Heart right ventricle (tissue), 16 donors: ENCODE measurements at regions not wholly inside any gene's neighbourhood (a gene's known extent, or its start where the extent isn't known, plus 50 kb on each side); places are given as distances from the start of the nearest gene placed in this dataset.

Source experiments
- ATAC-seq, 8 donors: fragments of 200-7000 bp; cut with Tn5 transposase; one replicate each; pipeline ENCODE4 v1.9.1; 2020; ENCODE audit warnings: mild to moderate bottlenecking in 8 of 8, moderate library complexity in 8 of 8, moderate number of reproducible peaks in 1 of 8
- DNase-seq, 2 donors: peaks; one replicate each; pipeline ENCODE4 v3.0.0-alpha.2; 2020
- H3K27ac ChIP-seq, 10 donors: fragments of 200-600 bp; sonication (generic) in 2 of 10; one replicate each; pipeline versions ENCODE4 v1.5.0 to v1.8.0; 2020 to 2022; ENCODE audit warnings: mild to moderate bottlenecking in 3 of 10
- H3K27me3 ChIP-seq, 7 donors: fragments of 200-600 bp; one replicate each; pipeline ENCODE4 v1.8.0; 2021 to 2022; ENCODE audit warnings: mild to moderate bottlenecking in 2 of 7
- H3K36me3 ChIP-seq, 9 donors: fragments of 200-600 bp; sonication (generic) in 1 of 9; one replicate each; pipeline versions ENCODE4 v1.5.0 to v1.8.0; 2020 to 2022; ENCODE audit warnings: mild to moderate bottlenecking in 2 of 9
- H3K4me1 ChIP-seq, 9 donors: fragments of 200-600 bp; sonication (generic) in 1 of 9; one replicate each; pipeline versions ENCODE4 v1.5.0 to v1.8.0; 2020 to 2022; ENCODE audit warnings: mild to moderate bottlenecking in 4 of 9
- H3K4me3 ChIP-seq, 10 donors: fragments of 200-600 bp; sonication (generic) in 2 of 10; one replicate each; pipeline versions ENCODE4 v1.5.0 to v1.8.0; 2020 to 2022; ENCODE audit warnings: mild to moderate bottlenecking in 7 of 10, moderate library complexity in 2 of 10
- H3K9me3 ChIP-seq, 11 donors: fragments of 200-600 bp in 10 of 11; sonication (generic) in 2 of 11; one replicate each; pipeline versions ENCODE4 v1.5.0 to v1.8.0; 2013 to 2022; ENCODE audit warnings: mild to moderate bottlenecking in 2 of 11, control low read depth in 1 of 11, moderate library complexity in 1 of 11
- CTCF ChIP-seq, 9 donors: fragments of 200-600 bp; sonication (generic) in 2 of 9; IDR thresholded peaks; one replicate each; pipeline versions ENCODE4 v1.5.0 to v1.8.0; 2021 to 2022; ENCODE audit warnings: antibody characterized with exemption in 9 of 9, mild to moderate bottlenecking in 5 of 9, moderate library complexity in 1 of 9
- WGBS, 2 donors: extraction: QIAGEN DNeasy Blood & Tissue Kit; methylation state at CpG; one replicate each; pipeline ENCODE4 v1.1.7; 2013; ENCODE audit warnings: inconsistent platforms in 1 of 2; 5-methylcytosine and 5-hydroxymethylcytosine counted together
- intact Hi-C, 10 donors: fragments of 100-400 bp; cut with DNase I; formaldehyde crosslinking; loops; one replicate each; pipeline versions ENCODE4 v1.11.1 to v1.14.2; 2022
- donor health status: Arrhythmogenic right ventricular cardiomyopathy.
- donor health status: ischemic (EF 13 %, LVEDD 7.1; RV severe dilation, severe dysfunction).
- donor health status: healthy with polysubstance abuse.
- donor health status: DM: no; HTN: yes; CAD: no.
- donor health status: DM: no; HTN: no; CAD: no.
- donor health status: ischemic (EF 25% LVEDD 6.9; RV normal size, moderate dysfunction).
- donor health status: ischemic (EF 25% LVEDD 5.7; RV mildly dilated, moderate dysfunction).
- donor health status: healthy.
- donor health status: DM: yes; HTN: yes; CAD: no.
- donor health status: Ischemic cardiomyopathy.
- donor health status: ischemic (EF 35%, LVEDD 5.7; RV mildly dilated, moderate dysfunction).
- donor health status: nonischemic (EF 11% LVEDD 7.7; RV severe dilation, severe dysfunction).
- donor health status: DM: yes; HTN: yes; CAD: no.
- donor health status: PGD.
- donor health status: ischemic (EF 29% LVEDD 5.4; RV normal size, mild dysfunction).
- donor health status: nonischemic (EF 23%, LVEDD 6.1; RV moderate dilation, normal function).

DNA sequence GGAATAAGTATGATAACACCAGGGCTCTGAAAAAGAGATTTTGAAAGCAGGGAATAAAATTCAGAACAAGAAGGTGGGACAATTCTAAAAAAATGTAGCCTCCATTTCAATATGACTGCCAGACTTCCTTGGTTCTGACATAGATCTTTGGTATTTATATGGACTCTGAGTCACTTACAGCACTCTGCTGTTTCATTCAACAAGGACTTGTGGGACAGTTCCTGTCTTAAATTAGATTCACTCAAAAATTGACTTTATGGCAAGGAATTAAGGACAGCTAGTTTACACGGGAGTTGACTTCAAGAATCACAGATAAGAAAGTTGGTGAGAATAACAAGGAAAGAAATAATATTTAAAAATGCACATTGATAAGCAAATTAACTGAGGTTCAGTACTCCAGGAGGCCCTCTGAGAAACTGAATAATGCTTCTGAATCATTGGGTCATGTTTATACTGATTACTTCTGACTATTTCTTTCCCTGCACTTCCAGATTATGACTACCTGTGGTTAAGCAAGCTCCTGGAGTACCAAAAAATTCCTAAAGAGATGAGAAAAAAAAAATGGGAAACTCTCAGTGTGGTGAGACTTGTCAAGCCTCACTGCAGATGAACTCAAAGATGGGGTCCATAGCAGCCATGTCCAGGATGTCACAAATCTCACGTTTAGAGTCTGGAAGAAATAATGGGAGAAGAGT lies 828.3 kb upstream of the PIK3C3 start:
- DNase-seq (no peak), ATAC-seq (no peak)
- 64 to 76% methylated on average over 2 of the region's 2 CpGs for whole genome bisulfite sequencing, 2 donors

DNA sequence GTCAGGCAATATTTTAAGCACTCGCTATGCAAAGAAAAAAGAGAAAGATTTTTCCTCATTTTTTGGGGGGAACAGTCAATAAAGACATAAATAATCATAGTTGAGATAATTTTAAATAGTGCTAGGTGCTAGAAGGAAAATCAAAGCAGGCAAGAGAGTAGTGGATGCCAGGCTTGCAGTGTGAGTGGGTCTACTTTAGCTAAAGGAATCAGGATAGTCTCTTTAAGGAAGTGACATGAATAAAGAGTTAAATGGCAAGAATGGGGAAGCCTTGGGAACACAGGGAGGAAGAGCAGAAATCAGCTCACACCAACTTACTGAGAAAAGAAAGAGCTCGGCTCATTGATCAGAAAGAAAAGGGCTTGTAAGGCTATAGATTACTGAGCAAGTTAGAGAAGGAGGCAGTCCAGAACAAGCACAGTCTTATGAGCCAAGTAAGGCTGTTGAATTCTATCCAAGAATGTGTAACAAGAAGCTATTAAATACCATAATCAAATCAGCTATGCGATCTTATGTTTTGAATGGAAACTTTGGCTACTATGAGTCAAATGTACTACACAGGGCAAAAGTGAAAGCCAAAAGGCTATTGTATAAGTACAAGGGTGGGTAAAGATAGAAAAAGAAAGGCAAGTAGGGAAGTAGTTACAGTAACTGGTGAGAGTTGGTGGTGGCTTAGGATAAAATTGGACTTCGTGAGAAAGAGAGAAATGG lies 833.8 kb upstream of the PIK3C3 start:
- no peak overlapping the region for H3K4me3 ChIP-seq
- no peaks in the 10 kb centered on the region for H3K27me3 ChIP-seq
- DNase-seq = no peak
- WGBS, 2 donors = 77 to 80% methylated on average over 4 of the region's 4 CpGs
- H3K4me1 ChIP-seq = no peaks in the 10 kb centered on the region
- no peak for TF ChIP-seq CTCF (IDR thresholded peaks at IDR 0.05)
- intact Hi-C loops = no loop called here
- no peak for ATAC-seq
- H3K36me3 ChIP-seq = no peaks in the 10 kb centered on the region
- H3K9me3 ChIP-seq = peaks cover 0 to 2% (median 0%) of the 10 kb centered on the region in 11 donors
- no peak overlapping the region for H3K27ac ChIP-seq

More for the DNA sequence above, 828.3 kb upstream of the PIK3C3 start:
- TF ChIP-seq CTCF (IDR thresholded peaks at IDR 0.05) = no peak
- Histone ChIP-seq H3K4me3 (no peak overlapping the region), H3K36me3 (no peaks in the 10 kb centered on the region), H3K27ac (no peak overlapping the region), H3K4me1 (no peaks in the 10 kb centered on the region), H3K27me3 (no peaks in the 10 kb centered on the region), H3K9me3 (peaks cover 0 to 2% (median 0%) of the 10 kb centered on the region in 11 donors)
- intact Hi-C loops = no loop called here

DNA sequence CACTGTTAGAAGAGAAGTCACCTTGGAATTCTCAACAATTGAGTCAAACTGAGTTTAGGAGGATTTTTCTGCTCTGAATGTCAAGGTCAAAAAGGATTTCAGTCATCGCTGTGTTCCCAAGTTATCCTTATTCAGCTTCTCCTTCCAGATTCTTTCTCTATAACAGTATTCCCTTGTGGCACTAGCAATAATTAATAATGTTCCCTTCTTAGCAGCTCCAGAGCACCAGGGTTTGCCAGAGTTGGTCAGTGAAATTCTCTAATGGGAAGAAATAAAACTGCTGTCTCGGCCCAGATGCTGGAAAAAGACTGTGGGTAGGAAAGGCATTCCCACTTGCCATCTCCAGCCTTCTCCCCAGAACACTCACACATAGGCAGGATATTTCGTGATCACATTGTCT lies 836.0 kb upstream of the PIK3C3 start:
- WGBS, 2 donors = 80 to 90% methylated on average over 3 of the region's 3 CpGs
- Histone ChIP-seq H3K9me3 (peaks cover 0 to 2% (median 0%) of the 10 kb centered on the region in 11 donors), H3K4me1 (no peaks in the 10 kb centered on the region), H3K27ac (no peak overlapping the region), H3K27me3 (no peaks in the 10 kb centered on the region), H3K4me3 (no peak overlapping the region), H3K36me3 (no peaks in the 10 kb centered on the region)
- ATAC-seq (no peak), DNase-seq (no peak)
- no peak for TF ChIP-seq CTCF (IDR thresholded peaks at IDR 0.05)
- intact Hi-C loops = no loop called here

DNA sequence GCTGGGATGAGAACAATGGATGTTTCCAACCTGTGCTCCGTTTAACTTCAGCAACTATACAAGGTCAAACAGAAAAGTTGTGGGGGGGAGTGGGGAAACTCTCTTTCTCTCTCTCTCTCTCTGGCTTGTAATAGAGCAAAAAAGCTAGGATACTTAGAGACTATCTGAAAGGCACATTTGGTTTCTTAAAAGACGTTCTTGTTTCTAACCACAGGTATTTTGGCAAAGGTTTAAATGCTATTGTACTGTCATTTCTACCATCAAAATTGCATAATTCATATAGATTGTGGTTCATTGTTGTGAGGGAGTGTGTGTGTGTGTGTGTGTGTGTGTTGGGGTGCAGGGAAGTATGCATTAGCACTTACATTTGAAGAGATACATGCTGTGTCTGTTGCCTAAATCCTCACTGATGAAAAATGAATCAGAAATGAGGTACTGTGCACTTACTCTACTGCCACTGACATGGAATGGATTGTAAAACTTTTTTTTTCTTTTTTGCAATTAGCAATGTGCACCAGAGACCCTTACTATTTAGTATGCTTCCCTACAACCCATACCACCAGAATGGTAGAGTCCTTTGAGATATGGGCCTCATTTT lies 841.0 kb upstream of the PIK3C3 start:
- H3K9me3 ChIP-seq = peaks cover 0 to 11% (median 0%) of the 10 kb centered on the region in 11 donors
- no peak overlapping the region for H3K4me3 ChIP-seq
- no peaks in the 10 kb centered on the region for H3K27me3 ChIP-seq
- H3K4me1 ChIP-seq = no peaks in the 10 kb centered on the region
- no peaks in the 10 kb centered on the region for H3K36me3 ChIP-seq
- no peak for TF ChIP-seq CTCF (IDR thresholded peaks at IDR 0.05)
- 53 to 65% methylated on average over 2 of the region's 2 CpGs for WGBS, 2 donors
- no peak overlapping the region for H3K27ac ChIP-seq
- ATAC-seq (no peak), DNase-seq (no peak)
- intact Hi-C loops = no loop called here
